Nephron progenitor cell (in vitro differentiated cells): ENCODE measurements at regions not wholly inside any gene's neighbourhood (a gene's known extent, or its start where the extent isn't known, plus 50 kb on each side); places are given as distances from the start of the nearest gene placed in this dataset.

Source experiments
- DNase-seq: peaks from one replicate; pipeline ENCODE4 v3.0.0; 2021
- H3K27ac Mint-ChIP-seq: 2 replicates; pipeline ENCODE4 v1.8.0; 2021; ENCODE audit warnings: mild to moderate bottlenecking, moderate library complexity, mixed read lengths
- H3K27me3 Mint-ChIP-seq: 2 replicates; pipeline ENCODE4 v1.8.0; 2021; ENCODE audit warnings: mild to moderate bottlenecking, low read depth, mixed read lengths; ENCODE audit not compliant: poor library complexity
- H3K36me3 Mint-ChIP-seq: 2 replicates; pipeline ENCODE4 v1.8.0; 2021; ENCODE audit warnings: low read depth, mixed read lengths
- H3K4me1 Mint-ChIP-seq: 2 replicates; pipeline ENCODE4 v1.8.0; 2021; ENCODE audit warnings: mixed read lengths
- H3K4me3 Mint-ChIP-seq: 2 replicates; pipeline ENCODE4 v1.8.0; 2021; ENCODE audit warnings: mild to moderate bottlenecking, moderate library complexity, mixed read lengths
- H3K9me3 Mint-ChIP-seq: 2 replicates; pipeline ENCODE4 v1.8.0; 2021; ENCODE audit warnings: mild to moderate bottlenecking, moderate library complexity, mixed read lengths
- CTCF ChIP-seq: fragments of 200-600 bp; sonication (generic); IDR thresholded peaks from 2 replicates; pipeline ENCODE4 v1.5.0; 2021; ENCODE audit warnings: antibody characterized with exemption

GRCh38 chr3:193086681-193087080, 154.3 kb upstream of the PLAAT1 start:
- DNase-seq, result no peak
- Mint-ChIP-seq H3K27ac (no peak overlapping the region), H3K4me3 (no peak overlapping the region), H3K27me3 (peaks cover 7% of the 10 kb centered on the region), H3K9me3 (peaks cover 9% of the 10 kb centered on the region), H3K36me3 (no peaks in the 10 kb centered on the region), H3K4me1 (peaks cover 17% of the 10 kb centered on the region)
- no peak for TF ChIP-seq CTCF

- no peak for DNase-seq
- Mint-ChIP-seq H3K4me1 (peaks cover 17% of the 10 kb centered on the region), H3K9me3 (peaks cover 9% of the 10 kb centered on the region), H3K4me3 (no peak overlapping the region), H3K36me3 (no peaks in the 10 kb centered on the region), H3K27ac (no peak overlapping the region), H3K27me3 (peaks cover 9% of the 10 kb centered on the region)
- TF ChIP-seq CTCF, result no peak
Measured at GRCh38 chr3:193087336-193087735, 153.7 kb upstream of the PLAAT1 start.

GRCh38 chr3:193095366-193095765, 145.7 kb upstream of the PLAAT1 start:
- no peaks in the 10 kb centered on the region for H3K36me3 Mint-ChIP-seq

GRCh38 chr3:193096076-193096475, 144.9 kb upstream of the PLAAT1 start:
- H3K9me3 Mint-ChIP-seq, result peaks cover 9% of the 10 kb centered on the region
- peaks cover 13% of the 10 kb centered on the region for H3K27me3 Mint-ChIP-seq
- DNase-seq, result no peak
- TF ChIP-seq CTCF, result no peak
- H3K36me3 Mint-ChIP-seq, result no peaks in the 10 kb centered on the region
- no peak overlapping the region for H3K27ac Mint-ChIP-seq
- H3K4me3 Mint-ChIP-seq, result no peak overlapping the region
- peaks cover 16% of the 10 kb centered on the region for H3K4me1 Mint-ChIP-seq

More at GRCh38 chr3:193095366-193095765, 145.7 kb upstream of the PLAAT1 start:
- Mint-ChIP-seq H3K4me3 (no peak overlapping the region), H3K27me3 (peaks cover 13% of the 10 kb centered on the region), H3K4me1 (peaks cover 16% of the 10 kb centered on the region), H3K27ac (peak overlapping the region; percentile 57), H3K9me3 (peaks cover 3% of the 10 kb centered on the region)
- peak; percentile 2 for DNase-seq
- TF ChIP-seq CTCF, result no peak

GRCh38 chr3:193114431-193115340, 126.3 kb upstream of the PLAAT1 start:
- no peak for DNase-seq
- H3K27ac Mint-ChIP-seq, result no peak overlapping the region
- peaks cover 4% of the 10 kb centered on the region for H3K27me3 Mint-ChIP-seq
- H3K9me3 Mint-ChIP-seq, result no peaks in the 10 kb centered on the region
- H3K36me3 Mint-ChIP-seq, result no peaks in the 10 kb centered on the region
- H3K4me3 Mint-ChIP-seq, result no peak overlapping the region
- H3K4me1 Mint-ChIP-seq, result no peaks in the 10 kb centered on the region
- TF ChIP-seq CTCF, result no peak

- Mint-ChIP-seq H3K27me3 (peaks cover 6% of the 10 kb centered on the region), H3K36me3 (no peaks in the 10 kb centered on the region), H3K4me3 (no peak overlapping the region), H3K9me3 (no peaks in the 10 kb centered on the region), H3K4me1 (no peaks in the 10 kb centered on the region), H3K27ac (no peak overlapping the region)
- no peak for DNase-seq
- no peak for TF ChIP-seq CTCF
Measured at GRCh38 chr3:193116871-193117270, 124.2 kb upstream of the PLAAT1 start.
